H1 (cell line): ENCODE measurements at regions not wholly inside any gene's neighbourhood (a gene's known extent, or its start where the extent isn't known, plus 50 kb on each side); places are given as distances from the start of the nearest gene placed in this dataset.

Experiments
- CTCF ChIA-PET: fragments of 300-600 bp; sonication (Branson Sonifier 250); formaldehyde crosslinking; loops from one replicate; lab custom pipeline; 2021; ENCODE audit not compliant: partially characterized antibody; lab: Charles Lee
- POLR2A ChIA-PET: fragments of 300-600 bp; sonication (Branson Sonifier 250); formaldehyde crosslinking; loops from one replicate; lab custom pipeline; 2021; ENCODE audit warnings: inconsistent platforms; ENCODE audit not compliant: partially characterized antibody; lab: Charles Lee
- DNase-seq, 2 experiments: peaks; one replicate each; pipeline versions ENCODE4 v3.0.0 to v3.0.0-alpha.2; 2010 to 2022; ENCODE audit warnings: low spot score in 2 of 2, low read depth in 1 of 2, mixed read lengths in 1 of 2
- FAIRE-seq: peaks from 2 replicates; lab custom pipeline; 2011; peaks lifted over from hg19 to GRCh38; lab: Jason Lieb, UNC
- H2AFZ ChIP-seq: 2 replicates; pipeline ENCODE4 v1.8.1; 2012; ENCODE audit warnings: low read length, inconsistent platforms
- H2AK5ac ChIP-seq: 2 replicates; pipeline ENCODE4 v1.6.1; 2013; ENCODE audit warnings: low read depth, low read length
- H2BK120ac ChIP-seq: replicated peaks from 2 replicates; pipeline ENCODE3; 2013; ENCODE audit warnings: low read depth, low read length, inconsistent platforms
- H2BK12ac ChIP-seq: 2 replicates; pipeline ENCODE4 v1.6.1; 2013; ENCODE audit warnings: low read depth, low read length
- H2BK15ac ChIP-seq: 2 replicates; pipeline ENCODE4 v1.6.1; 2013; ENCODE audit warnings: low read length
- H2BK20ac ChIP-seq: 2 replicates; pipeline ENCODE4 v1.6.1; 2013; ENCODE audit warnings: low read length
- H2BK5ac ChIP-seq: 2 replicates; pipeline ENCODE4 v1.6.1; 2013; ENCODE audit warnings: low read depth, low read length
- H3K14ac ChIP-seq: 2 replicates; pipeline ENCODE4 v1.6.1; 2013; ENCODE audit warnings: inconsistent platforms; ENCODE audit not compliant: insufficient read length
- H3K18ac ChIP-seq: 2 replicates; pipeline ENCODE4 v1.6.1; 2013; ENCODE audit warnings: low read length; ENCODE audit errors: extremely low read depth
- H3K23ac ChIP-seq: 2 replicates; pipeline ENCODE4 v1.6.1; 2013; ENCODE audit warnings: inconsistent platforms; ENCODE audit not compliant: insufficient read length
- H3K23me2 ChIP-seq: 2 replicates; pipeline ENCODE4 v1.6.1; 2013; ENCODE audit warnings: low read depth, low read length
- H3K27ac ChIP-seq: 2 replicates; pipeline ENCODE4 v1.6.1; 2011; ENCODE audit warnings: low read depth, low read length, inconsistent platforms
- H3K27me3 ChIP-seq, 4 experiments: replicated peaks in 1 of 4; 1 replicate in 1 of 4; 2 replicates in 3 of 4; pipeline versions ENCODE4 v1.6.1 to v1.8.1; 2011 to 2013; ENCODE audit warnings: low read length in 3 of 4, mild to moderate bottlenecking in 3 of 4, inconsistent platforms in 2 of 4, mixed read lengths in 2 of 4, moderate library complexity in 1 of 4; ENCODE audit not compliant: control insufficient read depth in 3 of 4, insufficient read depth in 3 of 4; ENCODE audit errors: extremely low read depth in 1 of 4
- H3K36me3 ChIP-seq, 4 experiments: 2 replicates each; pipeline versions ENCODE4 v1.6.1 to v1.8.1; 2011 to 2013; ENCODE audit warnings: mild to moderate bottlenecking in 4 of 4, low read length in 3 of 4, moderate library complexity in 2 of 4, control low read depth in 1 of 4, inconsistent platforms in 1 of 4; ENCODE audit not compliant: insufficient read depth in 4 of 4, control insufficient read depth in 2 of 4
- H3K4ac ChIP-seq: replicated peaks from 2 replicates; pipeline ENCODE3; 2013; ENCODE audit warnings: low read length, low read depth, mixed read lengths, inconsistent platforms; ENCODE audit not compliant: insufficient read length
- H3K4me1 ChIP-seq, 4 experiments: replicated peaks in 1 of 4; 1 replicate in 1 of 4; 2 replicates in 3 of 4; pipeline versions ENCODE4 v1.6.1 to v1.8.1; 2011 to 2013; ENCODE audit warnings: low read length in 3 of 4, inconsistent platforms in 2 of 4, mixed read lengths in 1 of 4; ENCODE audit not compliant: insufficient read depth in 4 of 4, control insufficient read depth in 3 of 4
- H3K4me2 ChIP-seq, 2 experiments: 2 replicates each; pipeline versions ENCODE4 v1.6.1 to v1.8.1; 2011 to 2013; ENCODE audit warnings: low read depth in 2 of 2, low read length in 2 of 2, control low read depth in 1 of 2, inconsistent platforms in 1 of 2, mild to moderate bottlenecking in 1 of 2; ENCODE audit not compliant: insufficient read depth in 1 of 2
- H3K4me3 ChIP-seq, 4 experiments: fragments of 200-600, 300-600 bp in 1 of 4; sonication (generic), shearing (Covaris generic), sonication (Bioruptor Twin) in 1 of 4; 2 replicates each; pipeline versions ENCODE4 v1.5.1 to v1.8.1; 2011 to 2016; ENCODE audit warnings: low read length in 4 of 4, low read depth in 3 of 4, control low read depth in 2 of 4, inconsistent platforms in 2 of 4, mild to moderate bottlenecking in 2 of 4, mixed read lengths in 1 of 4, moderate library complexity in 1 of 4; ENCODE audit not compliant: insufficient read depth in 2 of 4; ENCODE audit errors: extremely low read depth in 1 of 4
- H3K56ac ChIP-seq: replicated peaks from 2 replicates; pipeline ENCODE3; 2013; ENCODE audit warnings: low read depth, mild to moderate bottlenecking, mixed read lengths, low read length, inconsistent platforms; ENCODE audit not compliant: insufficient read length
- H3K79me1 ChIP-seq: 2 replicates; pipeline ENCODE4 v1.6.1; 2013; ENCODE audit warnings: low read depth, low read length, control low read depth
- H3K79me2 ChIP-seq, 2 experiments: 2 replicates each; pipeline versions ENCODE4 v1.6.1 to v1.8.1; 2012 to 2013; ENCODE audit warnings: low read length in 2 of 2, mild to moderate bottlenecking in 2 of 2, inconsistent platforms in 1 of 2; ENCODE audit not compliant: insufficient read depth in 2 of 2, control insufficient read depth in 1 of 2
- H3K9ac ChIP-seq, 4 experiments: replicated peaks in 1 of 4; 1 replicate in 1 of 4; 2 replicates in 3 of 4; pipeline versions ENCODE4 v1.6.1 to v1.8.1; 2011 to 2013; ENCODE audit warnings: low read depth in 3 of 4, low read length in 3 of 4, control low read depth in 2 of 4, mild to moderate bottlenecking in 2 of 4, moderate library complexity in 2 of 4, inconsistent platforms in 1 of 4; ENCODE audit errors: extremely low read depth in 1 of 4
- H3K9me3 ChIP-seq, 2 experiments: 2 replicates each; pipeline versions ENCODE4 v1.6.1 to v1.8.1; 2012 to 2013; ENCODE audit warnings: mild to moderate bottlenecking in 2 of 2, moderate library complexity in 2 of 2, control low read depth in 1 of 2, inconsistent platforms in 1 of 2, low read depth in 1 of 2, low read length in 1 of 2, mixed read lengths in 1 of 2; ENCODE audit not compliant: insufficient read depth in 2 of 2
- H4K20me1 ChIP-seq, 2 experiments: replicated peaks in 1 of 2; 2 replicates each; pipeline versions ENCODE3 to v1.8.1; 2011 to 2013; ENCODE audit warnings: inconsistent platforms in 2 of 2, low read length in 2 of 2, mild to moderate bottlenecking in 1 of 2; ENCODE audit not compliant: insufficient read depth in 2 of 2, control insufficient read depth in 1 of 2
- H4K5ac ChIP-seq: 2 replicates; pipeline ENCODE4 v1.6.1; 2013; ENCODE audit warnings: low read length, low read depth, mixed read lengths, inconsistent platforms; ENCODE audit not compliant: insufficient read length
- H4K8ac ChIP-seq: 2 replicates; pipeline ENCODE4 v1.8.0; 2013; ENCODE audit warnings: mild to moderate bottlenecking, moderate library complexity, low read length, inconsistent platforms; ENCODE audit not compliant: insufficient read depth; ENCODE audit errors: extremely low read depth
- H4K91ac ChIP-seq: replicated peaks from 2 replicates; pipeline ENCODE3; 2013; ENCODE audit warnings: low read length, mixed read lengths, inconsistent platforms; ENCODE audit not compliant: insufficient read length
- ASH2L ChIP-seq: fragments of 200-600, 300-600 bp; sonication (generic); IDR thresholded peaks from one replicate; pipeline ENCODE4 v1.7.1; 2017; ENCODE audit warnings: low read length
- BCL11A ChIP-seq, 2 experiments: IDR thresholded peaks; one replicate each; pipeline ENCODE4 v1.6.1; 2011; ENCODE audit warnings: low read depth in 2 of 2, low read length in 2 of 2, mild to moderate bottlenecking in 2 of 2
- EZH2 ChIP-seq: fragments of 200-600 bp; sonication (generic); IDR thresholded peaks from 2 replicates; pipeline ENCODE4 v1.7.1; 2012; ENCODE audit warnings: low read depth, mild to moderate bottlenecking, moderate library complexity, low read length, inconsistent platforms; ENCODE audit not compliant: severe bottlenecking
- FOSL1 ChIP-seq: IDR thresholded peaks from 2 replicates; pipeline ENCODE4 v1.6.1; 2011; ENCODE audit warnings: mild to moderate bottlenecking, low read depth, low read length, moderate library complexity; ENCODE audit not compliant: insufficient read depth
- KDM5A ChIP-seq: fragments of 200-600 bp; IDR thresholded peaks from 2 replicates; pipeline ENCODE4 v1.7.1; 2012; ENCODE audit warnings: mild to moderate bottlenecking, low read length, inconsistent platforms, mixed read lengths
- RAD21 ChIP-seq, 2 experiments: IDR thresholded peaks in 1 of 2; conservative IDR thresholded peaks in 1 of 2; 2 replicates each; pipeline ENCODE4 v1.6.1; 2011; ENCODE audit warnings: low read depth in 2 of 2, low read length in 2 of 2, improper control_type of control experiment in 1 of 2, inconsistent platforms in 1 of 2, mild to moderate bottlenecking in 1 of 2, moderate library complexity in 1 of 2
- RBBP5 ChIP-seq: IDR thresholded peaks from 2 replicates; pipeline ENCODE4 v1.7.1; 2012; ENCODE audit warnings: low read depth, mild to moderate bottlenecking, inconsistent platforms, low read length, moderate library complexity, borderline replicate concordance
- SIRT6 ChIP-seq: IDR thresholded peaks from one replicate; pipeline ENCODE4 v1.7.1; 2012; ENCODE audit warnings: low read length, inconsistent platforms
- TAF1 ChIP-seq: IDR thresholded peaks from 2 replicates; pipeline ENCODE4 v1.6.1; 2011; ENCODE audit warnings: mild to moderate bottlenecking, low read depth, low read length
- WGBS, 2 experiments: shearing (Covaris generic) in 1 of 2; methylation state at CpG; one replicate each; pipeline versions ENCODE4 v1.1.6 to v1.1.7; 2013 to 2015; ENCODE audit warnings: low lambda C conversion rate in 2 of 2, mixed read lengths in 2 of 2, inconsistent platforms in 1 of 2, low coverage in 1 of 2, missing lambda C conversion rate in 1 of 2; ENCODE audit not compliant: insufficient replicate concordance in 2 of 2, insufficient coverage in 1 of 2, insufficient read length in 1 of 2; ENCODE audit errors: extremely low coverage in 1 of 2, missing lambda C conversion rate in 1 of 2; 5-methylcytosine and 5-hydroxymethylcytosine counted together

GRCh38 chrX:17976955-17977354, 115.9 kb upstream of the RAI2 start:
- no peak overlapping the region for H3K18ac ChIP-seq
- FAIRE-seq (no peak), DNase-seq (no peak)
- H4K5ac ChIP-seq: no peak overlapping the region
- no peak overlapping the region for H3K4ac ChIP-seq
- no peak overlapping the region for H2BK5ac ChIP-seq
- no peaks in the 10 kb centered on the region for H3K4me1 ChIP-seq
- no peak overlapping the region for H3K14ac ChIP-seq
- TF ChIP-seq KDM5A (no peak), FOSL1 (no peak), RAD21 (IDR thresholded peaks at IDR 0.05 in 1 of 2, conservative IDR thresholded peaks at IDR 0.05 in 1 of 2; ENCODE audit: low read depth in 2 of 2, low read length in 2 of 2) (no peak), TAF1 (no peak), SIRT6 (no peak), RBBP5 (no peak), BCL11A (IDR thresholded peaks at IDR 0.05; ENCODE audit: low read depth in 2 of 2, low read length in 2 of 2) (no peak), EZH2 (no peak), ASH2L (no peak)
- H3K27ac ChIP-seq: no peak overlapping the region
- H3K79me2 ChIP-seq: no peaks in the 10 kb centered on the region
- no peak overlapping the region for H3K4me2 ChIP-seq
- CTCF ChIA-PET: interaction anchor here (1.1 kb wide), 1 partner anchor 11 kb away, joined by 3 read pairs; no protein-coding TSS in a partner anchor
- H3K9ac ChIP-seq: no peak overlapping the region
- no peak overlapping the region for H2BK120ac ChIP-seq
- 80% methylated on average over 3 of the region's 3 CpGs; no CpG with 5 or more reads in 1 of the 2 experiments for whole genome bisulfite sequencing, 2 experiments
- no peaks in the 10 kb centered on the region for H4K20me1 ChIP-seq
- no peaks in the 10 kb centered on the region for H3K79me1 ChIP-seq
- no peaks in the 10 kb centered on the region for H3K23me2 ChIP-seq
- H3K4me3 ChIP-seq: no peak overlapping the region
- no peaks in the 10 kb centered on the region for H3K36me3 ChIP-seq
- no peak overlapping the region for H3K23ac ChIP-seq
- POLR2A ChIA-PET: interaction anchor here (0.6 kb wide), 1 partner anchor 47 kb away, joined by 3 read pairs; no protein-coding TSS in a partner anchor
- no peak overlapping the region for H4K8ac ChIP-seq
- H2AFZ ChIP-seq: no peak overlapping the region
- no peak overlapping the region for H2BK20ac ChIP-seq
- H2BK12ac ChIP-seq: no peak overlapping the region
- no peaks in the 10 kb centered on the region for H3K27me3 ChIP-seq
- no peaks in the 10 kb centered on the region for H3K9me3 ChIP-seq
- H2BK15ac ChIP-seq: no peak overlapping the region
- H4K91ac ChIP-seq: no peak overlapping the region
- H2AK5ac ChIP-seq: no peak overlapping the region
- no peak overlapping the region for H3K56ac ChIP-seq
